ENCODE measurements at regions not wholly inside any gene's neighbourhood (a gene's known extent, or its start where the extent isn't known, plus 50 kb on each side); places are given as distances from the start of the nearest gene placed in this dataset.

DNA sequence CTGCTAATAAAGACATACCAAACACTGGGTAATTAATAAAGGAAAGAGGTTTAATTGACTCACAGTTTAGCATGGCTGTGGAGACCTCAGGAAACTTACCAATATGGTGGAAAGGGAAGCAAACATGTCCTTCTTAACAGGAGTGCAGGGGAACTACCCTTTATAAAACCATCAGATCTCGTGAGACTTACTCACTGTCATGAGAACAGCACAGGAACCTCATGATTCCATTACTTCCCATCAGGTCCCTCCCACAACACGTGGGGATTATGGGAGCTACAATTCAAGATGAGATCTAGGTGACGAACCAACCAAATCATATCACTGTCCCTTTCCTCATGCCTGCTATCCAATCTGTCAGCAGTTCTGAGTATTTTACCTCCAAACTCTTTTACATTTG, 586.7 kb downstream of the TDRD15 start:
- TF ChIP-seq, protein P1, sequence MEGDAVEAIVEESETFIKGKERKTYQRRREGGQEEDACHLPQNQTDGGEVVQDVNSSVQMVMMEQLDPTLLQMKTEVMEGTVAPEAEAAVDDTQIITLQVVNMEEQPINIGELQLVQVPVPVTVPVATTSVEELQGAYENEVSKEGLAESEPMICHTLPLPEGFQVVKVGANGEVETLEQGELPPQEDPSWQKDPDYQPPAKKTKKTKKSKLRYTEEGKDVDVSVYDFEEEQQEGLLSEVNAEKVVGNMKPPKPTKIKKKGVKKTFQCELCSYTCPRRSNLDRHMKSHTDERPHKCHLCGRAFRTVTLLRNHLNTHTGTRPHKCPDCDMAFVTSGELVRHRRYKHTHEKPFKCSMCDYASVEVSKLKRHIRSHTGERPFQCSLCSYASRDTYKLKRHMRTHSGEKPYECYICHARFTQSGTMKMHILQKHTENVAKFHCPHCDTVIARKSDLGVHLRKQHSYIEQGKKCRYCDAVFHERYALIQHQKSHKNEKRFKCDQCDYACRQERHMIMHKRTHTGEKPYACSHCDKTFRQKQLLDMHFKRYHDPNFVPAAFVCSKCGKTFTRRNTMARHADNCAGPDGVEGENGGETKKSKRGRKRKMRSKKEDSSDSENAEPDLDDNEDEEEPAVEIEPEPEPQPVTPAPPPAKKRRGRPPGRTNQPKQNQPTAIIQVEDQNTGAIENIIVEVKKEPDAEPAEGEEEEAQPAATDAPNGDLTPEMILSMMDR (IDR thresholded peaks at IDR 0.05) = no peak
- TF ChIP-seq POLR2A (IDR thresholded peaks at IDR 0.05) = no peak

All from testis (tissue), 2 donors.